A549 (cell line): ENCODE measurements at regions not wholly inside any gene's neighbourhood (a gene's known extent, or its start where the extent isn't known, plus 50 kb on each side); places are given as distances from the start of the nearest gene placed in this dataset.

Experiments
- ATAC-seq, 2 experiments: fragments of 200-7000 bp in 1 of 2; fragments of >200 bp in 1 of 2; cut with Nextera tagmentation in 1 of 2; cut with Tn5 transposase in 1 of 2; 3 replicates each; pipeline versions ENCODE4 v1.8.0 to v1.9.1; 2018 to 2020; ENCODE audit warnings: mild to moderate bottlenecking in 1 of 2, moderate library complexity in 1 of 2
- CTCF ChIA-PET: fragments of 300-600 bp; sonication (Branson Sonifier 250); formaldehyde crosslinking; extraction: SDS; loops from one replicate; lab custom pipeline; 2021; ENCODE audit warnings: antibody characterized with exemption, inconsistent platforms; lab: Yijun Ruan, JAX
- POLR2A ChIA-PET: fragments of 350-600 bp; formaldehyde crosslinking; extraction: SDS; loops from one replicate; lab custom pipeline; 2021; ENCODE audit warnings: antibody characterized with exemption, inconsistent platforms; lab: Yijun Ruan, JAX
- DNase-seq, 2 experiments: peaks; one replicate each; pipeline versions ENCODE4 v3.0.0 to v3.0.0-alpha.2; 2011 to 2016; ENCODE audit warnings: low read depth in 1 of 2, low spot score in 1 of 2
- FAIRE-seq: peaks from 2 replicates; lab custom pipeline; 2011; peaks lifted over from hg19 to GRCh38; lab: Jason Lieb, UNC
- H3K27ac ChIP-seq, 2 experiments: fragments of >200 bp; sonication (Bioruptor Twin); formaldehyde crosslinking; 3 replicates each; pipeline ENCODE4 v1.5.1; 2016 to 2017
- H3K4me1 ChIP-seq: fragments of >200 bp; sonication (Bioruptor Twin); formaldehyde crosslinking; 3 replicates; pipeline ENCODE4 v1.6.1; 2016
- H3K4me2 ChIP-seq: fragments of >200 bp; sonication (Bioruptor Twin); formaldehyde crosslinking; 3 replicates; pipeline ENCODE4 v1.6.1; 2016
- H3K4me3 ChIP-seq: fragments of >200 bp; sonication (Bioruptor Twin); formaldehyde crosslinking; 3 replicates; pipeline ENCODE4 v1.5.1; 2016
- H3K9me3 ChIP-seq: fragments of >200 bp; sonication (Bioruptor Twin); formaldehyde crosslinking; 3 replicates; pipeline ENCODE4 v1.6.1; 2016
- CHD4 ChIP-seq: fragments of 200-600 bp; sonication (generic); IDR thresholded peaks from 2 replicates; pipeline ENCODE4 v1.6.1; 2016; ENCODE audit warnings: antibody characterized with exemption, mild to moderate bottlenecking, borderline replicate concordance
- CTCF ChIP-seq: fragments of >200 bp; sonication (Bioruptor Twin); formaldehyde crosslinking; IDR thresholded peaks from 3 replicates; pipeline ENCODE4 v1.5.1; 2016
- ESRRA ChIP-seq: fragments of 150-350 bp; IDR thresholded peaks from 2 replicates; pipeline ENCODE4 v1.6.1; 2014; ENCODE audit warnings: mild to moderate bottlenecking, low read length, borderline replicate concordance
- FOSL2 ChIP-seq, 2 experiments: fragments of 450-650 bp in 1 of 2; fragments of >200 bp in 1 of 2; sonication (Bioruptor Twin) in 1 of 2; formaldehyde crosslinking; IDR thresholded peaks; 2 replicates each; pipeline versions ENCODE4 v1.5.0 to v1.6.1; 2016 to 2020; ENCODE audit warnings: mild to moderate bottlenecking in 1 of 2, moderate library complexity in 1 of 2
- FOXS1 ChIP-seq: fragments of 250-450 bp; sonication (Bioruptor Pico); IDR thresholded peaks from 2 replicates; pipeline ENCODE4 v1.5.0; 2020; ENCODE audit warnings: mild to moderate bottlenecking, moderate library complexity
- HOXB13 ChIP-seq: fragments of 250-450 bp; sonication (Bioruptor Pico); IDR thresholded peaks from 2 replicates; pipeline ENCODE4 v1.5.0; 2020; ENCODE audit warnings: low read depth, mild to moderate bottlenecking, moderate library complexity
- HOXB5 ChIP-seq: fragments of 250-450 bp; sonication (Bioruptor Pico); IDR thresholded peaks from 2 replicates; pipeline ENCODE4 v1.5.0; 2020; ENCODE audit warnings: mild to moderate bottlenecking, moderate library complexity
- MAFK ChIP-seq: fragments of 450-650 bp; IDR thresholded peaks from 2 replicates; pipeline ENCODE4 v1.6.1; 2014; ENCODE audit not compliant: partially characterized antibody
- MAX ChIP-seq: IDR thresholded peaks from 2 replicates; pipeline ENCODE4 v1.6.1; 2012
- PBX3 ChIP-seq: IDR thresholded peaks from 2 replicates; pipeline ENCODE4 v1.6.1; 2012
- RARB ChIP-seq: fragments of 250-450 bp; sonication (Bioruptor Pico); IDR thresholded peaks from 2 replicates; pipeline ENCODE4 v1.8.0; 2021; ENCODE audit warnings: mild to moderate bottlenecking, moderate library complexity
- RCOR1 ChIP-seq: fragments of 150-350 bp; IDR thresholded peaks from 2 replicates; pipeline ENCODE4 v1.6.1; 2014; ENCODE audit warnings: antibody characterized with exemption, low read length, low read depth
- USF2 ChIP-seq: fragments of 450-650 bp; IDR thresholded peaks from 2 replicates; pipeline ENCODE4 v1.6.1; 2014; ENCODE audit warnings: antibody characterized with exemption
- ZC3H11A ChIP-seq: fragments of 450-650 bp; IDR thresholded peaks from 2 replicates; pipeline ENCODE4 v1.6.1; 2014; ENCODE audit warnings: antibody characterized with exemption, mild to moderate bottlenecking
- WGBS: methylation state at CpG from one replicate; pipeline ENCODE4 v1.1.6; 2017; ENCODE audit errors: missing lambda C conversion rate; 5-methylcytosine and 5-hydroxymethylcytosine counted together

GRCh38 chr7:114295522-114295921 lies 119.1 kb upstream of the FOXP2 start:
- ATAC-seq (no peak), DNase-seq (no peak), FAIRE-seq (no peak)
- Histone ChIP-seq H3K4me1 (no peaks in the 10 kb centered on the region), H3K4me3 (no peak overlapping the region), H3K27ac (no peak overlapping the region), H3K9me3 (no peaks in the 10 kb centered on the region), H3K4me2 (no peak overlapping the region)
- 0% methylated on average over 1 of the region's 1 CpG for WGBS
- ChIA-PET CTCF (no interaction called here), POLR2A (no interaction called here)
- TF ChIP-seq ESRRA: no peak
- TF ChIP-seq CHD4: no peak

GRCh38 chr7:114294036-114294435 lies 120.6 kb upstream of the FOXP2 start:
- no peak overlapping the region for H3K4me2 ChIP-seq
- no peak overlapping the region for H3K27ac ChIP-seq
- ATAC-seq (no peak), DNase-seq (no peak), FAIRE-seq (no peak)
- WGBS: 58% methylated on average over 3 of the region's 3 CpGs
- H3K4me3 ChIP-seq: no peak overlapping the region
- POLR2A ChIA-PET: no interaction called here
- TF ChIP-seq FOSL2 (IDR thresholded peaks at IDR 0.05) (no peak), FOSL2 (CRISPR knock-in tag; IDR thresholded peaks at IDR 0.05) (no peak), HOXB5 (CRISPR knock-in tag) (no peak), MAFK (no peak), HOXB13 (no peak), CTCF (no peak)
- H3K9me3 ChIP-seq: no peaks in the 10 kb centered on the region
- no peaks in the 10 kb centered on the region for H3K4me1 ChIP-seq
- CTCF ChIA-PET: no interaction called here

GRCh38 chr7:114293289-114294012 lies 121.2 kb upstream of the FOXP2 start:
- no peak for FAIRE-seq
- no peak overlapping the region for H3K27ac ChIP-seq
- H3K4me3 ChIP-seq: no peak overlapping the region
- H3K9me3 ChIP-seq: no peaks in the 10 kb centered on the region
- no peak overlapping the region for H3K4me2 ChIP-seq
- TF ChIP-seq FOXS1 (CRISPR knock-in tag) (no peak), HOXB13 (no peak), MAX (no peak), USF2 (no peak), RCOR1 (no peak), PBX3 (no peak)
- TF ChIP-seq, all 56 proteins: peak for 0
- DNase-seq: no peak
- H3K4me1 ChIP-seq: no peaks in the 10 kb centered on the region
- ChIA-PET POLR2A (no interaction called here), CTCF (no interaction called here)
- ATAC-seq: no peak
- WGBS: 9% methylated on average over 1 of the region's 1 CpG

- TF ChIP-seq MAFK (no peak), ZC3H11A (peak; percentile 82), FOSL2 (IDR thresholded peaks at IDR 0.05) (no peak), FOSL2 (CRISPR knock-in tag; IDR thresholded peaks at IDR 0.05) (no peak), RARB (no peak)
- no peaks in the 10 kb centered on the region for H3K9me3 ChIP-seq
- no peaks in the 10 kb centered on the region for H3K4me1 ChIP-seq
- no peak overlapping the region for H3K27ac ChIP-seq
- no peak overlapping the region for H3K4me3 ChIP-seq
- CTCF ChIA-PET: no interaction called here
- 4% methylated on average over 1 of the region's 1 CpG for WGBS
- FAIRE-seq: no peak
- H3K4me2 ChIP-seq: no peak overlapping the region
- ATAC-seq: no peak
- no peak for DNase-seq
- POLR2A ChIA-PET: no interaction called here
These were observed 134.7 kb upstream of the FOXP2 start for GRCh38 chr7:114279901-114280300.
